ENCODE measurements at regions not wholly inside any gene's neighbourhood (a gene's known extent, or its start where the extent isn't known, plus 50 kb on each side); places are given as distances from the start of the nearest gene placed in this dataset.

DNA sequence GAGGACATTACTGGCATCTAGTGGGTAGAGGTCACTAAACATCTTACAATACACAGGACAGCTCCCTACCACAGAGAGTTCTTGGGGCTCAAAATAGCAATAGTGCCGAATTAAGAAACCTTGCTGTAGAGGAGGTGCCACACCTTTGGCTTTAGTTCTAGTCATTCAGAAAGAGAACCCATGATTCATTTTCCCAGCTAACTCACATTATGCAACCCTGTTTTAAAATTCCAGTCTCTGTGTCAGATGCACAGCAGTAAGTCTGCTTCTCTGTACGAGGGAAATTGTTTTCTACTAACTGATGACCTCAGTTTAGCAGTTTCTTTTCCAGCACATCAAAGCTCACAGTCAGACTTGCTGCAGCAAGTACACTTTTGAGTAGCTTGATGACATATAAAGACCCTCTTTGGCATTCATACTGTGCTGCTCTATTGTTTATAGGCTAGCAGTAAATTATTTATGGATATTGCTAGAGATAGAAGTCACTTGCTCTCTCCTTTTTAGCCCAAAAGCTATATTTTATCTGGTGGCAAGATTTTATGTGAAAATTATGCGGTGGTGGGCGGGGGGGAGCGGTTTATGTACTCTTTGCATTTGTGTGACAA is 487.8 kb upstream of the MAGEB18 start:
- ChIA-PET CTCF (ENCODE audit: low intra/inter-chr PET ratio) (no interaction called here), POLR2A (no interaction called here)
- WGBS (ENCODE audit: insufficient coverage, low coverage, missing lambda C conversion rate): 0% methylated on average over 5 of the region's 5 CpGs
- Histone ChIP-seq H3K9me3 (replicated peaks; ENCODE audit: control insufficient read depth, insufficient read depth, low read depth, low read length) (no peaks in the 10 kb centered on the region), H3K9ac (ENCODE audit: insufficient read depth in 1 of 2, low read depth in 2 of 2, low read length in 2 of 2) (no peak overlapping the region), H3K79me2 (ENCODE audit: control insufficient read depth, insufficient read depth, low read length) (no peaks in the 10 kb centered on the region), H3K27ac (ENCODE audit: extremely low read depth, low read depth, low read length) (no peak overlapping the region), H2AFZ (ENCODE audit: low read depth, low read length) (no peak overlapping the region), H3K4me3 (no peak overlapping the region), H3K9me1 (ENCODE audit: control insufficient read depth, insufficient read depth, low read length) (no peaks in the 10 kb centered on the region), H3K4me2 (ENCODE audit: insufficient read depth, low read length) (no peak overlapping the region), H3K36me3 (ENCODE audit: control insufficient read depth, insufficient read depth, low read length) (no peaks in the 10 kb centered on the region), H3K27me3 (ENCODE audit: control insufficient read depth in 2 of 2, insufficient read depth in 2 of 2, low read length in 2 of 2) (no peaks in the 10 kb centered on the region), H4K20me1 (replicated peaks; ENCODE audit: control insufficient read depth, insufficient read depth, low read length) (no peaks in the 10 kb centered on the region), H3K4me1 (replicated peaks in 1 of 2; ENCODE audit: control insufficient read depth in 2 of 2, insufficient read depth in 2 of 2, low read length in 2 of 2) (no peaks in the 10 kb centered on the region)
- TF ChIP-seq, protein P1, sequence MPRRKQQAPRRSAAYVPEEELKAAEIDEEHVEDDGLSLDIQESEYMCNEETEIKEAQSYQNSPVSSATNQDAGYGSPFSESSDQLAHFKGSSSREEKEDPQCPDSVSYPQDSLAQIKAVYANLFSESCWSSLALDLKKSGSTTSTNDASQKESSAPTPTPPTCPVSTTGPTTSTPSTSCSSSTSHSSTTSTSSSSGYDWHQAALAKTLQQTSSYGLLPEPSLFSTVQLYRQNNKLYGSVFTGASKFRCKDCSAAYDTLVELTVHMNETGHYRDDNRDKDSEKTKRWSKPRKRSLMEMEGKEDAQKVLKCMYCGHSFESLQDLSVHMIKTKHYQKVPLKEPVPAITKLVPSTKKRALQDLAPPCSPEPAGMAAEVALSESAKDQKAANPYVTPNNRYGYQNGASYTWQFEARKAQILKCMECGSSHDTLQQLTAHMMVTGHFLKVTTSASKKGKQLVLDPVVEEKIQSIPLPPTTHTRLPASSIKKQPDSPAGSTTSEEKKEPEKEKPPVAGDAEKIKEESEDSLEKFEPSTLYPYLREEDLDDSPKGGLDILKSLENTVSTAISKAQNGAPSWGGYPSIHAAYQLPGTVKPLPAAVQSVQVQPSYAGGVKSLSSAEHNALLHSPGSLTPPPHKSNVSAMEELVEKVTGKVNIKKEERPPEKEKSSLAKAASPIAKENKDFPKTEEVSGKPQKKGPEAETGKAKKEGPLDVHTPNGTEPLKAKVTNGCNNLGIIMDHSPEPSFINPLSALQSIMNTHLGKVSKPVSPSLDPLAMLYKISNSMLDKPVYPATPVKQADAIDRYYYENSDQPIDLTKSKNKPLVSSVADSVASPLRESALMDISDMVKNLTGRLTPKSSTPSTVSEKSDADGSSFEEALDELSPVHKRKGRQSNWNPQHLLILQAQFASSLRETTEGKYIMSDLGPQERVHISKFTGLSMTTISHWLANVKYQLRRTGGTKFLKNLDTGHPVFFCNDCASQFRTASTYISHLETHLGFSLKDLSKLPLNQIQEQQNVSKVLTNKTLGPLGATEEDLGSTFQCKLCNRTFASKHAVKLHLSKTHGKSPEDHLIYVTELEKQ (CRISPR knock-in tag; IDR thresholded peaks at IDR 0.05): no peak
- TF ChIP-seq DACH1 (IDR thresholded peaks at IDR 0.05; ENCODE audit: partially characterized antibody) (no peak), TBL1XR1 (IDR thresholded peaks at IDR 0.05; ENCODE audit: low read length in 2 of 2) (no peak), ZFP1 (CRISPR knock-in tag; IDR thresholded peaks at IDR 0.05) (no peak), JUND (IDR thresholded peaks at IDR 0.05; ENCODE audit: borderline replicate concordance, low read depth, low read length) (no peak), JUND (tag; IDR thresholded peaks at IDR 0.05; ENCODE audit: borderline replicate concordance, low read depth, low read length) (no peak), PHF21A (IDR thresholded peaks at IDR 0.05; ENCODE audit: borderline replicate concordance, low read depth) (no peak)
- TF ChIP-seq, protein P2, sequence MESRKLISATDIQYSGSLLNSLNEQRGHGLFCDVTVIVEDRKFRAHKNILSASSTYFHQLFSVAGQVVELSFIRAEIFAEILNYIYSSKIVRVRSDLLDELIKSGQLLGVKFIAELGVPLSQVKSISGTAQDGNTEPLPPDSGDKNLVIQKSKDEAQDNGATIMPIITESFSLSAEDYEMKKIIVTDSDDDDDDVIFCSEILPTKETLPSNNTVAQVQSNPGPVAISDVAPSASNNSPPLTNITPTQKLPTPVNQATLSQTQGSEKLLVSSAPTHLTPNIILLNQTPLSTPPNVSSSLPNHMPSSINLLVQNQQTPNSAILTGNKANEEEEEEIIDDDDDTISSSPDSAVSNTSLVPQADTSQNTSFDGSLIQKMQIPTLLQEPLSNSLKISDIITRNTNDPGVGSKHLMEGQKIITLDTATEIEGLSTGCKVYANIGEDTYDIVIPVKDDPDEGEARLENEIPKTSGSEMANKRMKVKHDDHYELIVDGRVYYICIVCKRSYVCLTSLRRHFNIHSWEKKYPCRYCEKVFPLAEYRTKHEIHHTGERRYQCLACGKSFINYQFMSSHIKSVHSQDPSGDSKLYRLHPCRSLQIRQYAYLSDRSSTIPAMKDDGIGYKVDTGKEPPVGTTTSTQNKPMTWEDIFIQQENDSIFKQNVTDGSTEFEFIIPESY (CRISPR knock-in tag; IDR thresholded peaks at IDR 0.05): no peak
- DNase-seq (ENCODE audit: extremely low read depth in 1 of 4, low spot score in 3 of 4): no peak
- no TSS peak for BruUV-seq (replicated peaks)
- no peak for ATAC-seq
- FAIRE-seq: no peak
- in situ Hi-C loops (cut with MboI) (no loop called here), intact Hi-C loops (cut with micrococcal nuclease) (no loop called here)

Data from K562 (cell line).